IMR-90 (cell line): ENCODE measurements at regions not wholly inside any gene's neighbourhood (a gene's known extent, or its start where the extent isn't known, plus 50 kb on each side); places are given as distances from the start of the nearest gene placed in this dataset.

Experiments
- ATAC-seq: fragments of 200-7000 bp; cut with Tn5 transposase; 2 replicates; pipeline ENCODE4 v1.9.1; 2020; ENCODE audit warnings: low read depth, mild to moderate bottlenecking, moderate library complexity
- BruUV-seq: library from RNA; stranded (reverse); fragments of 400-500 nt; replicated peaks from 2 replicates; lab custom pipeline; 2021; lab: Mats Ljungman, UMichigan
- CTCF ChIA-PET: fragments of 300-600 bp; formaldehyde crosslinking; extraction: SDS; loops from one replicate; lab custom pipeline; 2021; ENCODE audit warnings: antibody characterized with exemption; lab: Yijun Ruan, JAX
- POLR2A ChIA-PET: fragments of 300-600 bp; sonication (Branson Sonifier 250); formaldehyde crosslinking; loops from one replicate; lab custom pipeline; 2022; ENCODE audit warnings: antibody characterized with exemption; ENCODE audit not compliant: unreplicated experiment; lab: Charles Lee
- DNase-seq: peaks from one replicate; pipeline ENCODE4 v3.0.0; 2013
- H2AFZ ChIP-seq: replicated peaks from 2 replicates; pipeline ENCODE3; 2013; ENCODE audit warnings: low read length, mild to moderate bottlenecking; ENCODE audit not compliant: poor library complexity
- H2AK5ac ChIP-seq: 2 replicates; pipeline ENCODE4 v1.6.1; 2013; ENCODE audit warnings: low read depth, low read length, inconsistent platforms
- H2AK9ac ChIP-seq: replicated peaks from 2 replicates; pipeline ENCODE3; 2013; ENCODE audit warnings: mild to moderate bottlenecking, low read depth, low read length, moderate library complexity; ENCODE audit not compliant: poor library complexity
- H2BK120ac ChIP-seq: 2 replicates; pipeline ENCODE4 v1.6.1; 2013; ENCODE audit warnings: low read depth, low read length, inconsistent platforms
- H2BK15ac ChIP-seq: 3 replicates; pipeline ENCODE4 v1.6.1; 2013; ENCODE audit warnings: low read depth, low read length, inconsistent platforms
- H2BK20ac ChIP-seq: 2 replicates; pipeline ENCODE4 v1.6.1; 2013; ENCODE audit warnings: low read depth, mild to moderate bottlenecking, inconsistent platforms, low read length, moderate library complexity
- H2BK5ac ChIP-seq: 2 replicates; pipeline ENCODE4 v1.6.1; 2013; ENCODE audit warnings: mild to moderate bottlenecking, low read depth, low read length, inconsistent platforms; ENCODE audit not compliant: poor library complexity, severe bottlenecking
- H3K14ac ChIP-seq: replicated peaks from 2 replicates; pipeline ENCODE4 v1.6.1; 2013; ENCODE audit warnings: low read depth, low read length, inconsistent platforms
- H3K18ac ChIP-seq: 2 replicates; pipeline ENCODE4 v1.6.1; 2013; ENCODE audit warnings: low read depth, low read length, control low read depth
- H3K23ac ChIP-seq: 2 replicates; pipeline ENCODE4 v1.6.1; 2013; ENCODE audit warnings: low read depth, low read length, inconsistent platforms
- H3K27ac ChIP-seq: 2 replicates; pipeline ENCODE4 v1.5.1; 2013; ENCODE audit warnings: mild to moderate bottlenecking, control low read depth, low read length; ENCODE audit not compliant: insufficient read depth
- H3K27me3 ChIP-seq: 2 replicates; pipeline ENCODE4 v1.6.1; 2013; ENCODE audit warnings: low read length; ENCODE audit not compliant: control insufficient read depth, insufficient read depth
- H3K36me3 ChIP-seq: 2 replicates; pipeline ENCODE4 v1.6.1; 2013; ENCODE audit warnings: low read length, mixed read lengths; ENCODE audit not compliant: control insufficient read depth, insufficient read depth
- H3K4ac ChIP-seq: 2 replicates; pipeline ENCODE4 v1.6.1; 2013; ENCODE audit warnings: low read depth, low read length, inconsistent platforms
- H3K4me1 ChIP-seq: 2 replicates; pipeline ENCODE4 v1.6.1; 2013; ENCODE audit warnings: low read length, mixed read lengths; ENCODE audit not compliant: control insufficient read depth, insufficient read depth
- H3K4me2 ChIP-seq: 2 replicates; pipeline ENCODE4 v1.6.1; 2013; ENCODE audit warnings: low read depth, mild to moderate bottlenecking, control low read depth, low read length, moderate library complexity
- H3K4me3 ChIP-seq: 2 replicates; pipeline ENCODE4 v1.5.1; 2013; ENCODE audit warnings: low read depth, mild to moderate bottlenecking, control low read depth, low read length, moderate library complexity; ENCODE audit not compliant: insufficient read depth
- H3K56ac ChIP-seq: 2 replicates; pipeline ENCODE4 v1.6.1; 2013; ENCODE audit warnings: low read length, inconsistent platforms; ENCODE audit not compliant: insufficient read depth; ENCODE audit errors: extremely low read depth
- H3K79me1 ChIP-seq, 2 experiments: 2 replicates each; pipeline ENCODE4 v1.6.1; 2013; ENCODE audit warnings: low read length in 2 of 2, inconsistent platforms in 1 of 2, low read depth in 1 of 2
- H3K9ac ChIP-seq: 2 replicates; pipeline ENCODE4 v1.6.1; 2013; ENCODE audit warnings: low read depth, low read length, control low read depth
- H3K9me1 ChIP-seq: 2 replicates; pipeline ENCODE4 v1.6.1; 2013; ENCODE audit warnings: low read length, inconsistent platforms; ENCODE audit not compliant: insufficient read depth
- H3K9me3 ChIP-seq: 2 replicates; pipeline ENCODE4 v1.6.1; 2013; ENCODE audit warnings: low read length; ENCODE audit not compliant: control insufficient read depth, insufficient read depth
- H4K20me1 ChIP-seq: 2 replicates; pipeline ENCODE4 v1.6.1; 2013; ENCODE audit warnings: low read length, inconsistent platforms; ENCODE audit not compliant: insufficient read depth
- H4K5ac ChIP-seq: 2 replicates; pipeline ENCODE4 v1.6.1; 2013; ENCODE audit warnings: mild to moderate bottlenecking, low read depth, low read length, control low read depth
- H4K8ac ChIP-seq, 2 experiments: 2 replicates each; pipeline ENCODE4 v1.6.1; 2013; ENCODE audit warnings: low read depth in 2 of 2, low read length in 2 of 2, control low read depth in 1 of 2, inconsistent platforms in 1 of 2
- H4K91ac ChIP-seq: 2 replicates; pipeline ENCODE4 v1.6.1; 2013; ENCODE audit warnings: low read depth, low read length, inconsistent platforms; ENCODE audit not compliant: insufficient read depth
- NFE2L2 ChIP-seq: fragments of 150-350 bp; IDR thresholded peaks from 2 replicates; pipeline ENCODE4 v1.6.1; 2016; ENCODE audit warnings: low read depth, mild to moderate bottlenecking, low read length
- POLR2A ChIP-seq: IDR thresholded peaks from 2 replicates; pipeline ENCODE4 v1.6.1; 2012; ENCODE audit warnings: mild to moderate bottlenecking, low read depth, low read length
- RAD21 ChIP-seq: IDR thresholded peaks from 2 replicates; pipeline ENCODE4 v1.6.1; 2012; ENCODE audit warnings: low read length, improper control_type of control experiment
- RFX5 ChIP-seq: IDR thresholded peaks from 2 replicates; pipeline ENCODE4 v1.8.0; 2012; ENCODE audit warnings: low read depth, mild to moderate bottlenecking, low read length, moderate library complexity
- USF2 ChIP-seq: fragments of 150-350 bp; IDR thresholded peaks from 2 replicates; pipeline ENCODE4 v1.6.1; 2017; ENCODE audit warnings: mild to moderate bottlenecking, antibody characterized with exemption, low read length, low read depth
- WGBS, 2 experiments: methylation state at CpG; one replicate each; pipeline versions ENCODE4 v1.1.5 to v1.1.7; 2013; ENCODE audit warnings: missing lambda C conversion rate in 2 of 2; ENCODE audit not compliant: insufficient read length in 1 of 2; ENCODE audit errors: extremely low coverage in 2 of 2; 5-methylcytosine and 5-hydroxymethylcytosine counted together
- dilution Hi-C: fragments of 300-500 bp; cut with HindIII; formaldehyde crosslinking; loops from one replicate; pipeline ENCODE4 v1.14.3; 2018; ENCODE audit warnings: low sequenced_read_pairs; ENCODE audit not compliant: unreplicated experiment
- in situ Hi-C: fragments of 300-500 bp; cut with MboI; formaldehyde crosslinking; loops from 3 replicates; pipeline ENCODE4 v1.14.3; 2019; ENCODE audit warnings: low sequenced_read_pairs, inconsistent platforms, mixed read lengths
- intact Hi-C: fragments of 100-400 bp; cut with micrococcal nuclease; formaldehyde crosslinking; loops from 2 replicates; pipeline ENCODE4 v1.10.0; 2022
- TF ChIP-seq, protein P1 (sequence below): fragments of 150-350 bp; IDR thresholded peaks from 2 replicates; pipeline ENCODE4 v1.6.1; 2016; ENCODE audit warnings: low read depth, mild to moderate bottlenecking, low read length, moderate library complexity, borderline replicate concordance
- TF ChIP-seq, protein P2 (sequence below): conservative IDR thresholded peaks from 2 replicates; pipeline ENCODE4 v1.5.1; 2012; ENCODE audit warnings: mild to moderate bottlenecking, low read depth, low read length, improper control_type of control experiment

DNA sequence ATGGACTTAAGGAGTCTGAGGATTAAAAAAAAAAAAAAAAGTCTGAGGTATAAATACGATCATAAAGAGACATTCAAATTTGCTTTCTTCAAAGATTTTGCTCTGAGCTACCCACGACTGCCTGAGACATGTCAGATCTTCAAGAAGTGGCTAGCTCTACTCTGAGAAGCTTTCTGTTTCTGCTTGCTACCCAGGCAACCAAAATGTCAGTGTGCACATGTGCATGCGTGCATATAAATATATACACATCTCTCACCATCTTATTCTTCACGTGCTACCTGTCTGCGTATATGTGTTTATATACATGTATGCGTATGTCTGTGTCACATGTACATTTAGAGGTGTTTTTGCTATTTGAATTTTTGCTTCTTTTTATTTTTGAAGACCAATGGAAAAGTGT lies 299.6 kb upstream of the STXBP5 start:
- Histone ChIP-seq H4K5ac (no peak overlapping the region), H2BK120ac (no peak overlapping the region), H3K79me1 (no peaks in the 10 kb centered on the region), H4K8ac (no peak overlapping the region), H3K4me2 (no peak overlapping the region), H4K91ac (no peak overlapping the region), H3K18ac (no peak overlapping the region), H3K27ac (no peak overlapping the region), H3K4ac (no peak overlapping the region), H3K4me1 (peaks cover 4% of the 10 kb centered on the region; the same call in 1 of the 2 replicates), H3K9me3 (no peaks in the 10 kb centered on the region), H2BK5ac (no peak overlapping the region), H3K4me3 (no peak overlapping the region), H3K9ac (no peak overlapping the region), H2AK5ac (no peak overlapping the region), H3K56ac (no peak overlapping the region), H2BK15ac (no peak overlapping the region), H3K23ac (no peak overlapping the region), H2AFZ (no peak overlapping the region), H3K27me3 (no peaks in the 10 kb centered on the region), H2BK20ac (no peak overlapping the region), H3K14ac (no peak overlapping the region), H2AK9ac (no peak overlapping the region), H3K36me3 (no peaks in the 10 kb centered on the region), H4K20me1 (no peaks in the 10 kb centered on the region), H3K9me1 (peaks cover 2% of the 10 kb centered on the region; the same call in 1 of the 2 replicates)
- in situ Hi-C loops (loop anchor here (25.0 kb wide), 1 partner anchor 308 kb away; the partner anchor contains the start of gene STXBP5), dilution Hi-C loops (no loop called here), intact Hi-C loops (no loop called here)
- TF ChIP-seq, protein P1, sequence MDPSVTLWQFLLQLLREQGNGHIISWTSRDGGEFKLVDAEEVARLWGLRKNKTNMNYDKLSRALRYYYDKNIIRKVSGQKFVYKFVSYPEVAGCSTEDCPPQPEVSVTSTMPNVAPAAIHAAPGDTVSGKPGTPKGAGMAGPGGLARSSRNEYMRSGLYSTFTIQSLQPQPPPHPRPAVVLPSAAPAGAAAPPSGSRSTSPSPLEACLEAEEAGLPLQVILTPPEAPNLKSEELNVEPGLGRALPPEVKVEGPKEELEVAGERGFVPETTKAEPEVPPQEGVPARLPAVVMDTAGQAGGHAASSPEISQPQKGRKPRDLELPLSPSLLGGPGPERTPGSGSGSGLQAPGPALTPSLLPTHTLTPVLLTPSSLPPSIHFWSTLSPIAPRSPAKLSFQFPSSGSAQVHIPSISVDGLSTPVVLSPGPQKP: no peak
- TF ChIP-seq RAD21: no peak
- TF ChIP-seq USF2: no peak
- TF ChIP-seq, protein P2, sequence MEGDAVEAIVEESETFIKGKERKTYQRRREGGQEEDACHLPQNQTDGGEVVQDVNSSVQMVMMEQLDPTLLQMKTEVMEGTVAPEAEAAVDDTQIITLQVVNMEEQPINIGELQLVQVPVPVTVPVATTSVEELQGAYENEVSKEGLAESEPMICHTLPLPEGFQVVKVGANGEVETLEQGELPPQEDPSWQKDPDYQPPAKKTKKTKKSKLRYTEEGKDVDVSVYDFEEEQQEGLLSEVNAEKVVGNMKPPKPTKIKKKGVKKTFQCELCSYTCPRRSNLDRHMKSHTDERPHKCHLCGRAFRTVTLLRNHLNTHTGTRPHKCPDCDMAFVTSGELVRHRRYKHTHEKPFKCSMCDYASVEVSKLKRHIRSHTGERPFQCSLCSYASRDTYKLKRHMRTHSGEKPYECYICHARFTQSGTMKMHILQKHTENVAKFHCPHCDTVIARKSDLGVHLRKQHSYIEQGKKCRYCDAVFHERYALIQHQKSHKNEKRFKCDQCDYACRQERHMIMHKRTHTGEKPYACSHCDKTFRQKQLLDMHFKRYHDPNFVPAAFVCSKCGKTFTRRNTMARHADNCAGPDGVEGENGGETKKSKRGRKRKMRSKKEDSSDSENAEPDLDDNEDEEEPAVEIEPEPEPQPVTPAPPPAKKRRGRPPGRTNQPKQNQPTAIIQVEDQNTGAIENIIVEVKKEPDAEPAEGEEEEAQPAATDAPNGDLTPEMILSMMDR: no peak
- TF ChIP-seq POLR2A: no peak
- no peak for TF ChIP-seq NFE2L2
- no peak for TF ChIP-seq RFX5
- POLR2A ChIA-PET: no interaction called here
- CTCF ChIA-PET: interaction anchor here (0.8 to 1.7 kb wide), 4 partner anchors 9 to 1273 kb away, joined by 3 to 6 read pairs (median 4); no protein-coding TSS in a partner anchor
- DNase-seq (no peak), ATAC-seq (no peak)
- no TSS peak for BruUV-seq
- 100% methylated on average over 1 of the region's 6 CpGs; no CpG with 5 or more reads in 1 of the 2 experiments for WGBS, 2 experiments
